Central memory CD8-positive, alpha-beta T cell (primary cell): ENCODE measurements at regions not wholly inside any gene's neighbourhood (a gene's known extent, or its start where the extent isn't known, plus 50 kb on each side); places are given as distances from the start of the nearest gene placed in this dataset.
"Not testable (repeated sequence)": the region's sequence is repeated elsewhere in the genome, so short reads cannot be mapped to it uniquely, and the experiment has no call there.

ENCODE experiments used
- ATAC-seq: fragments of 150-1000 bp; cut with Tn5 transposase; replicated peaks from 2 replicates; pipeline ENCODE4 v1.10.0; 2022; ENCODE audit warnings: mild to moderate bottlenecking, moderate FRiP score, moderate number of reproducible peaks; ENCODE audit not compliant: poor library complexity, severe bottlenecking; ENCODE audit errors: extremely low read depth
- DNase-seq, 2 donors: peaks; one replicate each; pipeline ENCODE4 v3.0.0; 2021; ENCODE audit warnings: low spot score in 2 of 2
- H3K27ac Mint-ChIP-seq: one replicate; pipeline ENCODE4 v1.8.0; 2022; ENCODE audit warnings: low read depth, mild to moderate bottlenecking, moderate library complexity, mixed read lengths
- H3K27me3 Mint-ChIP-seq: one replicate; pipeline ENCODE4 v1.8.0; 2022; ENCODE audit warnings: mixed read lengths
- H3K36me3 Mint-ChIP-seq: one replicate; pipeline ENCODE4 v1.8.0; 2022; ENCODE audit warnings: mild to moderate bottlenecking, moderate library complexity, mixed read lengths; ENCODE audit not compliant: insufficient read depth
- H3K4me1 Mint-ChIP-seq: one replicate; pipeline ENCODE4 v1.8.0; 2022; ENCODE audit warnings: mixed read lengths
- H3K4me3 Mint-ChIP-seq: one replicate; pipeline ENCODE4 v1.8.0; 2022; ENCODE audit warnings: mild to moderate bottlenecking, moderate library complexity, mixed read lengths
- H3K9me3 Mint-ChIP-seq: one replicate; pipeline ENCODE4 v1.8.0; 2022; ENCODE audit warnings: mixed read lengths

GRCh38 chr15:59791079-59791478 is 102.0 kb upstream of the BNIP2 start:
- no peak overlapping the region for H3K27ac Mint-ChIP-seq
- peaks cover 13% of the 10 kb centered on the region for H3K27me3 Mint-ChIP-seq
- H3K36me3 Mint-ChIP-seq: no peaks in the 10 kb centered on the region
- no peaks in the 10 kb centered on the region for H3K9me3 Mint-ChIP-seq
- H3K4me1 Mint-ChIP-seq: peaks cover 28% of the 10 kb centered on the region
- no peak for ATAC-seq
- DNase-seq: no peak
- H3K4me3 Mint-ChIP-seq: no peak overlapping the region

- not testable (repeated sequence) for H3K27ac Mint-ChIP-seq, ATAC-seq, H3K9me3 Mint-ChIP-seq, H3K36me3 Mint-ChIP-seq, H3K4me3 Mint-ChIP-seq, DNase-seq
- H3K27me3 Mint-ChIP-seq: peaks cover 36% of the 10 kb centered on the region
- H3K4me1 Mint-ChIP-seq: peaks cover 16% of the 10 kb centered on the region
Observed at GRCh38 chr15:59786466-59786865, 97.3 kb upstream of the BNIP2 start.

- not testable (repeated sequence) for DNase-seq, H3K4me3 Mint-ChIP-seq, H3K36me3 Mint-ChIP-seq, ATAC-seq, H3K27ac Mint-ChIP-seq, H3K9me3 Mint-ChIP-seq
- Mint-ChIP-seq H3K27me3 (peaks cover 38% of the 10 kb centered on the region), H3K4me1 (peaks cover 16% of the 10 kb centered on the region)
Observed at GRCh38 chr15:59785981-59786380, 96.9 kb upstream of the BNIP2 start.

GRCh38 chr15:59783774-59784520 is 94.8 kb upstream of the BNIP2 start:
- not testable (repeated sequence) for H3K9me3 Mint-ChIP-seq, ATAC-seq, H3K4me3 Mint-ChIP-seq, H3K27ac Mint-ChIP-seq, DNase-seq, H3K36me3 Mint-ChIP-seq
- Mint-ChIP-seq H3K27me3 (peaks cover 34% of the 10 kb centered on the region), H3K4me1 (peaks cover 16% of the 10 kb centered on the region)

- no peaks in the 10 kb centered on the region for H3K36me3 Mint-ChIP-seq
- no peak overlapping the region for H3K27ac Mint-ChIP-seq
- peaks cover 34% of the 10 kb centered on the region for H3K27me3 Mint-ChIP-seq
- no peaks in the 10 kb centered on the region for H3K4me1 Mint-ChIP-seq
- no peaks in the 10 kb centered on the region for H3K9me3 Mint-ChIP-seq
- DNase-seq (no peak), ATAC-seq (no peak)
- H3K4me3 Mint-ChIP-seq: no peak overlapping the region
Observed at GRCh38 chr15:59779110-59779509, 90.0 kb upstream of the BNIP2 start.

GRCh38 chr15:59764775-59765174 is 75.7 kb upstream of the BNIP2 start:
- ATAC-seq (no peak), DNase-seq (no peak)
- Mint-ChIP-seq H3K4me3 (no peak overlapping the region), H3K4me1 (no peaks in the 10 kb centered on the region), H3K27ac (no peak overlapping the region), H3K36me3 (no peaks in the 10 kb centered on the region), H3K27me3 (peaks cover 14% of the 10 kb centered on the region), H3K9me3 (no peaks in the 10 kb centered on the region)

GRCh38 chr15:59762558-59762957 is 73.4 kb upstream of the BNIP2 start:
- DNase-seq (no peak), ATAC-seq (no peak)
- Mint-ChIP-seq H3K4me1 (no peaks in the 10 kb centered on the region), H3K36me3 (no peaks in the 10 kb centered on the region), H3K9me3 (no peaks in the 10 kb centered on the region), H3K27me3 (peaks cover 14% of the 10 kb centered on the region), H3K27ac (no peak overlapping the region), H3K4me3 (no peak overlapping the region)

GRCh38 chr15:59760256-59760655 is 71.1 kb upstream of the BNIP2 start:
- H3K4me1 Mint-ChIP-seq, H3K27ac Mint-ChIP-seq, H3K4me3 Mint-ChIP-seq, ATAC-seq, DNase-seq, H3K36me3 Mint-ChIP-seq, H3K9me3 Mint-ChIP-seq: not testable (repeated sequence)
- peaks cover 14% of the 10 kb centered on the region for H3K27me3 Mint-ChIP-seq

- no peaks in the 10 kb centered on the region for H3K36me3 Mint-ChIP-seq
- DNase-seq (no peak), ATAC-seq (peak; percentile 84)
- no peaks in the 10 kb centered on the region for H3K9me3 Mint-ChIP-seq
- H3K27ac Mint-ChIP-seq: no peak overlapping the region
- no peak overlapping the region for H3K4me3 Mint-ChIP-seq
- peaks cover 6% of the 10 kb centered on the region for H3K4me1 Mint-ChIP-seq
- peaks cover 30% of the 10 kb centered on the region for H3K27me3 Mint-ChIP-seq
Observed at GRCh38 chr15:59751552-59752413, 62.7 kb upstream of the BNIP2 start.

GRCh38 chr15:59746777-59747176 is 57.7 kb upstream of the BNIP2 start:
- H3K36me3 Mint-ChIP-seq: no peaks in the 10 kb centered on the region

GRCh38 chr15:59741274-59741906 is 52.3 kb upstream of the BNIP2 start:
- H3K4me3 Mint-ChIP-seq: no peak overlapping the region
- peaks cover 6% of the 10 kb centered on the region for H3K9me3 Mint-ChIP-seq
- ATAC-seq: no peak
- no peak overlapping the region for H3K27ac Mint-ChIP-seq
- H3K36me3 Mint-ChIP-seq: no peaks in the 10 kb centered on the region
- no peaks in the 10 kb centered on the region for H3K4me1 Mint-ChIP-seq
- H3K27me3 Mint-ChIP-seq: peaks cover 33% of the 10 kb centered on the region
- DNase-seq: no peak

More at GRCh38 chr15:59746777-59747176, 57.7 kb upstream of the BNIP2 start:
- DNase-seq (no peak), ATAC-seq (no peak)
- H3K27me3 Mint-ChIP-seq: peaks cover 58% of the 10 kb centered on the region
- no peak overlapping the region for H3K4me3 Mint-ChIP-seq
- peaks cover 6% of the 10 kb centered on the region for H3K9me3 Mint-ChIP-seq
- H3K27ac Mint-ChIP-seq: no peak overlapping the region
- H3K4me1 Mint-ChIP-seq: peaks cover 2% of the 10 kb centered on the region

- Mint-ChIP-seq H3K4me3 (no peak overlapping the region), H3K27me3 (peaks cover 22% of the 10 kb centered on the region), H3K4me1 (no peaks in the 10 kb centered on the region)
Observed at GRCh38 chr15:59739557-59740186, 50.6 kb upstream of the BNIP2 start.

More at GRCh38 chr15:59739557-59740186, 50.6 kb upstream of the BNIP2 start:
- DNase-seq (no peak), ATAC-seq (no peak)
- Mint-ChIP-seq H3K9me3 (peaks cover 6% of the 10 kb centered on the region), H3K36me3 (no peaks in the 10 kb centered on the region), H3K27ac (no peak overlapping the region)
